RWPE2 (cell line): ENCODE measurements at regions not wholly inside any gene's neighbourhood (a gene's known extent, or its start where the extent isn't known, plus 50 kb on each side); places are given as distances from the start of the nearest gene placed in this dataset.

Experiments
- ATAC-seq: fragments of 200-7000 bp; cut with Tn5 transposase; 3 replicates; pipeline ENCODE4 v1.9.1; 2021; ENCODE audit warnings: low read depth
- DNase-seq: peaks from one replicate; pipeline ENCODE4 v3.0.0-alpha.2; 2020; ENCODE audit warnings: low spot score
- H3K27ac ChIP-seq: fragments of 450-650 bp; 2 replicates; pipeline ENCODE4 v1.5.1; 2017; ENCODE audit warnings: mild to moderate bottlenecking; ENCODE audit not compliant: poor library complexity, severe bottlenecking
- H3K27me3 ChIP-seq: fragments of 250-450 bp; sonication (Bioruptor Pico); 2 replicates; pipeline ENCODE4 v1.5.1; 2021; ENCODE audit warnings: mild to moderate bottlenecking, moderate library complexity; ENCODE audit not compliant: insufficient read depth, poor library complexity, severe bottlenecking
- H3K36me3 ChIP-seq: fragments of 250-450 bp; sonication (Bioruptor Pico); 2 replicates; pipeline ENCODE4 v1.5.1; 2020; ENCODE audit warnings: low read depth, mild to moderate bottlenecking, moderate library complexity
- H3K4me1 ChIP-seq: fragments of 250-450 bp; sonication (Bioruptor Pico); 2 replicates; pipeline ENCODE4 v1.5.1; 2021; ENCODE audit warnings: mild to moderate bottlenecking, moderate library complexity; ENCODE audit not compliant: insufficient read depth, poor library complexity, severe bottlenecking
- H3K4me3 ChIP-seq: fragments of 250-450 bp; sonication (Bioruptor Pico); 2 replicates; pipeline ENCODE4 v1.5.1; 2021; ENCODE audit warnings: mild to moderate bottlenecking, moderate library complexity; ENCODE audit not compliant: severe bottlenecking
- H3K9me3 ChIP-seq: fragments of 250-450 bp; sonication (Bioruptor Pico); 2 replicates; pipeline ENCODE4 v1.5.1; 2021; ENCODE audit warnings: mild to moderate bottlenecking, moderate library complexity; ENCODE audit not compliant: severe bottlenecking
- CTCF ChIP-seq: fragments of 450-650 bp; IDR thresholded peaks from one replicate; pipeline ENCODE4 v1.5.1; 2017; ENCODE audit warnings: mild to moderate bottlenecking, moderate library complexity; ENCODE audit not compliant: poor library complexity, severe bottlenecking

GRCh38 chr13:74322562-74322961, 188.4 kb upstream of the KLF12 start:
- Histone ChIP-seq H3K36me3 (no peaks in the 10 kb centered on the region), H3K4me3 (no peak overlapping the region), H3K27ac (no peak overlapping the region), H3K27me3 (no peaks in the 10 kb centered on the region), H3K9me3 (no peaks in the 10 kb centered on the region), H3K4me1 (no peaks in the 10 kb centered on the region)
- no peak for ATAC-seq
- no peak for DNase-seq
- no peak for TF ChIP-seq CTCF

- no peak for ATAC-seq
Observed at GRCh38 chr13:74320282-74320681, 186.1 kb upstream of the KLF12 start.

GRCh38 chr13:74316547-74316946, 182.3 kb upstream of the KLF12 start:
- no peak for TF ChIP-seq CTCF
- DNase-seq (no peak), ATAC-seq (peak; percentile 41; the same call in 1 of the 3 replicates)

More at GRCh38 chr13:74320282-74320681, 186.1 kb upstream of the KLF12 start:
- Histone ChIP-seq H3K4me1 (no peaks in the 10 kb centered on the region), H3K27ac (no peak overlapping the region), H3K4me3 (no peak overlapping the region), H3K36me3 (no peaks in the 10 kb centered on the region), H3K27me3 (no peaks in the 10 kb centered on the region), H3K9me3 (no peaks in the 10 kb centered on the region)
- TF ChIP-seq CTCF = no peak
- DNase-seq = no peak

GRCh38 chr13:74306496-74306895, 172.3 kb upstream of the KLF12 start:
- Histone ChIP-seq H3K4me3 (no peak overlapping the region), H3K4me1 (no peaks in the 10 kb centered on the region), H3K27ac (no peak overlapping the region), H3K27me3 (no peaks in the 10 kb centered on the region), H3K36me3 (no peaks in the 10 kb centered on the region), H3K9me3 (no peaks in the 10 kb centered on the region)
- DNase-seq (no peak), ATAC-seq (no peak)
- TF ChIP-seq CTCF = no peak

More at GRCh38 chr13:74316547-74316946, 182.3 kb upstream of the KLF12 start:
- H3K4me1 ChIP-seq = no peaks in the 10 kb centered on the region
- H3K36me3 ChIP-seq = no peaks in the 10 kb centered on the region
- no peak overlapping the region for H3K4me3 ChIP-seq
- H3K9me3 ChIP-seq = no peaks in the 10 kb centered on the region
- H3K27ac ChIP-seq = no peak overlapping the region
- no peaks in the 10 kb centered on the region for H3K27me3 ChIP-seq

GRCh38 chr13:74305876-74306275, 171.7 kb upstream of the KLF12 start:
- no peak overlapping the region for H3K27ac ChIP-seq
- H3K36me3 ChIP-seq = no peaks in the 10 kb centered on the region
- no peak for TF ChIP-seq CTCF
- H3K4me3 ChIP-seq = no peak overlapping the region
- no peaks in the 10 kb centered on the region for H3K9me3 ChIP-seq
- DNase-seq (no peak), ATAC-seq (no peak)
- H3K27me3 ChIP-seq = no peaks in the 10 kb centered on the region
- H3K4me1 ChIP-seq = no peaks in the 10 kb centered on the region
